SJSA1 (cell line): ENCODE measurements at regions not wholly inside any gene's neighbourhood (a gene's known extent, or its start where the extent isn't known, plus 50 kb on each side); places are given as distances from the start of the nearest gene placed in this dataset.

Experiments used
- DNase-seq, 2 experiments: peaks; one replicate each; pipeline ENCODE4 v3.0.0-alpha.2; 2015 to 2020; ENCODE audit warnings: low spot score in 2 of 2, low read depth in 1 of 2
- H3K27ac ChIP-seq: fragments of 250-450 bp; sonication (Bioruptor Pico); 2 replicates; pipeline ENCODE4 v1.5.1; 2020; ENCODE audit warnings: mild to moderate bottlenecking, moderate library complexity
- H3K27me3 ChIP-seq: fragments of 250-450 bp; sonication (Bioruptor Pico); replicated peaks from 2 replicates; pipeline ENCODE4 v1.5.1; 2020; ENCODE audit warnings: mild to moderate bottlenecking, moderate library complexity
- H3K36me3 ChIP-seq: fragments of 250-450 bp; sonication (Bioruptor Pico); 2 replicates; pipeline ENCODE4 v1.5.1; 2020; ENCODE audit warnings: mild to moderate bottlenecking
- H3K4me1 ChIP-seq: fragments of 250-450 bp; sonication (Bioruptor Pico); replicated peaks from 2 replicates; pipeline ENCODE4 v1.6.1; 2021; ENCODE audit warnings: mild to moderate bottlenecking
- H3K4me3 ChIP-seq: fragments of 250-450 bp; sonication (Bioruptor Pico); 2 replicates; pipeline ENCODE4 v1.5.1; 2020; ENCODE audit warnings: mild to moderate bottlenecking
- H3K9me3 ChIP-seq: fragments of 250-450 bp; sonication (Bioruptor Pico); replicated peaks from 2 replicates; pipeline ENCODE4 v1.5.1; 2020; ENCODE audit warnings: mild to moderate bottlenecking

GRCh38 chr17:77873500-77874302 lies 84.8 kb upstream of the TNRC6C start:
- Histone ChIP-seq H3K27ac (no peak overlapping the region), H3K4me1 (peaks cover 6% of the 10 kb centered on the region), H3K4me3 (no peak overlapping the region), H3K27me3 (peaks cover 11% of the 10 kb centered on the region; the same call in 1 of the 2 replicates), H3K36me3 (no peaks in the 10 kb centered on the region), H3K9me3 (peaks cover 18% of the 10 kb centered on the region)
- DNase-seq: no peak

- no peak overlapping the region for H3K4me3 ChIP-seq
- DNase-seq: no peak
- H3K27me3 ChIP-seq: peaks cover 11% of the 10 kb centered on the region; the same call in 1 of the 2 replicates
- peaks cover 6% of the 10 kb centered on the region for H3K4me1 ChIP-seq
- H3K36me3 ChIP-seq: no peaks in the 10 kb centered on the region
- no peak overlapping the region for H3K27ac ChIP-seq
- peaks cover 18% of the 10 kb centered on the region for H3K9me3 ChIP-seq
These were observed 84.0 kb upstream of the TNRC6C start for GRCh38 chr17:77874303-77875050.

GRCh38 chr17:77875051-77875780 lies 83.3 kb upstream of the TNRC6C start:
- H3K27ac ChIP-seq: no peak overlapping the region
- H3K27me3 ChIP-seq: peaks cover 11% of the 10 kb centered on the region; the same call in 1 of the 2 replicates
- H3K4me3 ChIP-seq: no peak overlapping the region

DNA sequence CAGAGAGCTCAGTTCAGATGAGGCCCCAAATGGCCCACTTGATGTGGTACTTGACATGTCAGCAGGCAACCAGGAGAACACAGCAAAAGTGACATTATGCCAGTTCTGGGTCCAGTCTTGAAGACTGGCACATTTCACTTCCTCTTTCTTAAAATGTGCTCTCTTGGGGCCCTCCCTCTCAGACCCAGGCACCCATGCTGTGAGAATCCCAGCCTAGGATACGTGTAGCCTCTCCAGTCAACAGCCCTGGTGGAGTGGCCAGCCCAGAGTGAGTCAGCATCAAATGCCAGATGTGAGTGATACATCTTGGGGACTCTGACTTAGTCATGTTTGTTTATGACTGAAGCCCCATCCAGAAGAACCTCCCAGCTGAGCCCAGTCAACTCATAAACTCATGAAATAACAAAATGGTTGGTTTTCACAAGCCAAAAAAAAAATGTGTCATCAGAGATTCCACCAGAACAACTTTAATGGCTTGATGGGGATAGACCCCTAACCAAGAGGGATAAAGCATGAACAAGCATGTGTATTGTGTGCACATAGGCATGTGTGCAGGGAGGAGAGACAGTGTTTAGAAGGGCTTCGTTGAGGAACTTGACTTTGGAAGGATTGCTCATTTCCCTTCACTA lies 82.5 kb upstream of the TNRC6C start:
- Histone ChIP-seq H3K4me1 (peaks cover 6% of the 10 kb centered on the region), H3K27ac (no peak overlapping the region), H3K27me3 (peaks cover 11% of the 10 kb centered on the region; the same call in 1 of the 2 replicates), H3K9me3 (peaks cover 18% of the 10 kb centered on the region), H3K36me3 (no peaks in the 10 kb centered on the region), H3K4me3 (no peak overlapping the region)
- DNase-seq: no peak

More at GRCh38 chr17:77875051-77875780, 83.3 kb upstream of the TNRC6C start:
- DNase-seq: peak in 1 of 2 experiments; percentile 50
- peaks cover 6% of the 10 kb centered on the region for H3K4me1 ChIP-seq
- peaks cover 18% of the 10 kb centered on the region for H3K9me3 ChIP-seq
- no peaks in the 10 kb centered on the region for H3K36me3 ChIP-seq

DNA sequence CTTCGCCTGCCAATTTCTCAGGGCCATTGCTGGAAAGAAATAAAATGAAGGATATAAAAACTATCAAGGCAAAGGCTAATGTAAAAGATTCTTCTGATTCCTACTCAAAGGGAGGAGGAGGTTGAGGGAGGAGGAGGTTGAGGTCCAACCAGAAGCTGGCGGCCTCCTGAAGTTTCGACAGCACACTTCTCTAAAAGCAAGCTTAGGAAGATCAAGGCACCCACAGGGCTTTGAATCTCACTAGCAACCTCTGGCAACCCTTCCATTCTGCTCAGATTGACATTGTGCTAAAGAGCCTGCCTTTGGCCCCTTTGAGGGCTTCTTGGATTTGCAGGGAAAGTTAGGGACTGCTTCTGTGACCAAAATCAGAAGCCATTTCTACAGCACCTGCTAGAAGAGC lies 81.5 kb upstream of the TNRC6C start:
- Histone ChIP-seq H3K27ac (no peak overlapping the region), H3K4me3 (no peak overlapping the region), H3K9me3 (peaks cover 18% of the 10 kb centered on the region), H3K27me3 (peaks cover 11% of the 10 kb centered on the region; the same call in 1 of the 2 replicates), H3K4me1 (peaks cover 13% of the 10 kb centered on the region), H3K36me3 (no peaks in the 10 kb centered on the region)
- no peak for DNase-seq

DNA sequence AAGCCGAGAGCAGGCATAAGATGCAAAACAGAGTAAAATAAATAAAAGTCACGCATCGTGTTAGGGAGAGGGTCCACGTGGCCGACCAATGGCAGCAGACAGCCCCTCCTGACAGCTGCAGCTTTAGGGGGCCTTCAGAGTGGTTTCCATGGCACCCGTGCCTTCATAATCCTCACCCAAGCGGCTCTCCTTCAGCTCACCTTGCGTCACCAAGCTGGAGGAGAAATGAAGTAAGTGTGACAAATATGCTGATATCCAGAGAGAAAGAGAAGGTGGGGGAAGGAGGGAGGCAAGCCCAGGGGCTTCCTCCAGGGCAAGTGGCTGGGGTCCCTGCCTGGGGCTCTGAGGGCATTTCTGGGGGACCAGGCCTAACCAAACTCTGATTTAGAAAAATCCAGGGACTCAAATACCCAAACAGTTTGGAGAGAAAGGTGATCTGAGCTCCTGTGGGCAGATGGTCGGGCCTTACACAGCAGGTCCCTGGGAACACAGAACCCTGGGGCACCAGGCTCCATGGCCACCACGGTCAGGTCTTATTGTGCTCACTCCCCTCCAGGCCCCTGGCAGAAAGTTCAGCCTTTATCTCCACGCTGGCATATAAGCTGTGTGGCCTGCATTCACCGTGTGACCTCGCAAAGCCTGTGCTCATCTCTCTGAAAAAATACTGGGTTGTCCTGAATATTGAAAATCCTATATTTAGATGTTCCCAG lies 80.7 kb upstream of the TNRC6C start:
- H3K4me1 ChIP-seq: peaks cover 21% of the 10 kb centered on the region
- peaks cover 5% of the 10 kb centered on the region; the same call in 1 of the 2 replicates for H3K27me3 ChIP-seq
- H3K36me3 ChIP-seq: no peaks in the 10 kb centered on the region
- no peak overlapping the region for H3K4me3 ChIP-seq
- no peak overlapping the region for H3K27ac ChIP-seq
- H3K9me3 ChIP-seq: peaks cover 18% of the 10 kb centered on the region
- no peak for DNase-seq

DNA sequence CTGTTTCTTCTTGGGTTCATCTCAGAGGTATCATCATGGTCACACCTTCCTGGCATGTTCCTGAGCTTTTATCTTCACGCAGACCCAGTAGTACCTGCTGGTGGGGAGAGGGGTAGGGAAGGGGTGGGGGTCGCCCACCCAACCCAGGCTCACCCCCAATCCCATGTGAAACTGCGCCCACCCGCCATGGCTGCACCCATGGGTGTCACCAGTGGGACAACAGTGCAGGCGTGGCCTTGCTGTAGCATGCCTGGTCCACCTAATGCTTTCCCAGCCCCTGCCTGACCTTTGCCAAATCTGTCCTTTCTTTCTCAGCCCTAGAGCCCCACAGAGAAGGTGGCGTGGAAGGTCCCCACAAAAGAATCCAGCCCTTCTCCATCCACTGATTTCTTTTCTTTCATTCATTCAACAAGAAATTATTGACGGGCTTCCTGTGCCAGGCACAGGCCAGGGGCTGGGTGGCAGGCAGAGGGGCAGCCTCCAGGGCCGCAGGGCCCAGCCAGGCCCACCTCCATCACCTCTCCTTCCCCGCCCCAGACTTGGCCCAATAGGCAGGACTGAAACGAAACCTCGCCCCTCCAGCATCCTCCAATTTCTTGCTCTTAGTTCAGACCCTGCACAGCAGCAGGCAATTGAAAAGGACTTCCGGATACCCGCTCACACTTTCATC lies 79.1 kb upstream of the TNRC6C start:
- Histone ChIP-seq H3K4me3 (no peak overlapping the region), H3K27ac (no peak overlapping the region), H3K27me3 (no peaks in the 10 kb centered on the region), H3K4me1 (peaks cover 22% of the 10 kb centered on the region), H3K36me3 (no peaks in the 10 kb centered on the region), H3K9me3 (peaks cover 18% of the 10 kb centered on the region)
- DNase-seq: no peak

DNA sequence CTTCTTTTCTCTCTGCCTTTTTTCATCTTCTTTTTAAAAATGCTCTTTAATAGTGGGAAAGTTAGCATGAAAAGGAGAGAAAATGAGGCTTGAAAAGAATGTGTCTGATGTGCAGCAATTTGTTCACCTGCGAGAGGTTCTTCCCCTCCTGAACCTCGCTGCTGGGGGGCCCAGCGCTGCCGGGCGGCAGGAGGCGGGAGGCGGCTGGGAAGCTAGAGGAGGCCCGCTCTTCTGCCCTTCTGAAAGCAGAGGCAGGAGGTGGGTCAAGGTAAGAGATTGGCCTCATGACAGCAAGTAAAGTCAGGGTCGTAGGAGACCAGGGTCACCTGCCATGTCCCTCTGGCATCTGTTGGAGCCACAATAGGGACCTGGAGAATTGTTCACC lies 78.6 kb upstream of the TNRC6C start:
- Histone ChIP-seq H3K27me3 (no peaks in the 10 kb centered on the region), H3K9me3 (peaks cover 17% of the 10 kb centered on the region), H3K4me1 (peaks cover 17% of the 10 kb centered on the region), H3K36me3 (no peaks in the 10 kb centered on the region), H3K27ac (no peak overlapping the region), H3K4me3 (no peak overlapping the region)
- DNase-seq: no peak

DNA sequence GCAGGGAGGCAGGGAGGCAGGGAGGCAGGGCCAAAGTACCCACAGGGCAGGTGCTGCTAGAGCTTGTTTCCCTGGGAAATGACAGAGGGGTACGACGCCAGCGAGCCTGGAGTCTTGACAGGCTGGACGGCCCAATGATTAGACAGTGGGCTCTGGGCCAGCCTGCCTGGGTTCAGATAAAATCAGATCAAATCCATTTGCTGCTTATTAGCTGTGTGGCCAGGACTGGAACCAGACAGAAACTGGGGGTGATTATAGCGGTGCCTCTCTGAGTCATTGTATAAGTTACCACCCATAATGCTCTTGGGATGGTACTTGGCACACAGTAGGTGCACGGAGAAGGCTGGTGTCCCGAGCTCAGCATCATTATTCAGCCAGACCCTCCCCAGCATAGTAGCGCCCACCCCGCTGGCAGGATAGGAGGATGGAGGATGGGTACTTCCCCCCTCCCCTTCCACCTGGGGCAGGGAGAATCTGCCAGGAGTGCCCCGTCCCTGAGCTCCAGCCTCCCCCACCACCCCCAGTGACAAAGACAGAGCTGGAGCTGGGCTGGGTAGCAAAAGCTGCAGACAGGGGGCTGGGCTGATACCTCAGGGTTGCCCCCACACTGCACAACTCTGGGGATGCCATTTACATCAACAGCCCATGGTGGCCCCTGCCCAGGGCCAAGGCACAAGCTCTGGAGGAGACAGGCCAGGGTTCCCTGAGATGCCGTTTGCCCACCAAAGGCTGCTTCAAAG lies 77.6 kb upstream of the TNRC6C start:
- no peaks in the 10 kb centered on the region for H3K27me3 ChIP-seq
- no peak overlapping the region for H3K4me3 ChIP-seq
- no peak overlapping the region for H3K27ac ChIP-seq
- no peaks in the 10 kb centered on the region for H3K36me3 ChIP-seq
- peaks cover 16% of the 10 kb centered on the region for H3K4me1 ChIP-seq
- DNase-seq: no peak
- H3K9me3 ChIP-seq: peaks cover 8% of the 10 kb centered on the region

- no peaks in the 10 kb centered on the region; the same call in 1 of the 2 replicates for H3K27me3 ChIP-seq
- peaks cover 16% of the 10 kb centered on the region for H3K4me1 ChIP-seq
- H3K36me3 ChIP-seq: no peaks in the 10 kb centered on the region
- no peak for DNase-seq
- H3K27ac ChIP-seq: no peak overlapping the region
- peaks cover 2% of the 10 kb centered on the region for H3K9me3 ChIP-seq
- no peak overlapping the region for H3K4me3 ChIP-seq
These were observed 77.0 kb upstream of the TNRC6C start for GRCh38 chr17:77881545-77881944.

- no peaks in the 10 kb centered on the region; the same call in 1 of the 2 replicates for H3K27me3 ChIP-seq
- H3K4me1 ChIP-seq: peaks cover 16% of the 10 kb centered on the region
- H3K27ac ChIP-seq: no peak overlapping the region
- no peak overlapping the region for H3K4me3 ChIP-seq
- no peak for DNase-seq
- no peaks in the 10 kb centered on the region for H3K9me3 ChIP-seq
- H3K36me3 ChIP-seq: no peaks in the 10 kb centered on the region
These were observed 76.5 kb upstream of the TNRC6C start for GRCh38 chr17:77882040-77882439.
